ENCODE measurements at regions not wholly inside any gene's neighbourhood (a gene's known extent, or its start where the extent isn't known, plus 50 kb on each side); places are given as distances from the start of the nearest gene placed in this dataset.

- TF ChIP-seq, protein P1, sequence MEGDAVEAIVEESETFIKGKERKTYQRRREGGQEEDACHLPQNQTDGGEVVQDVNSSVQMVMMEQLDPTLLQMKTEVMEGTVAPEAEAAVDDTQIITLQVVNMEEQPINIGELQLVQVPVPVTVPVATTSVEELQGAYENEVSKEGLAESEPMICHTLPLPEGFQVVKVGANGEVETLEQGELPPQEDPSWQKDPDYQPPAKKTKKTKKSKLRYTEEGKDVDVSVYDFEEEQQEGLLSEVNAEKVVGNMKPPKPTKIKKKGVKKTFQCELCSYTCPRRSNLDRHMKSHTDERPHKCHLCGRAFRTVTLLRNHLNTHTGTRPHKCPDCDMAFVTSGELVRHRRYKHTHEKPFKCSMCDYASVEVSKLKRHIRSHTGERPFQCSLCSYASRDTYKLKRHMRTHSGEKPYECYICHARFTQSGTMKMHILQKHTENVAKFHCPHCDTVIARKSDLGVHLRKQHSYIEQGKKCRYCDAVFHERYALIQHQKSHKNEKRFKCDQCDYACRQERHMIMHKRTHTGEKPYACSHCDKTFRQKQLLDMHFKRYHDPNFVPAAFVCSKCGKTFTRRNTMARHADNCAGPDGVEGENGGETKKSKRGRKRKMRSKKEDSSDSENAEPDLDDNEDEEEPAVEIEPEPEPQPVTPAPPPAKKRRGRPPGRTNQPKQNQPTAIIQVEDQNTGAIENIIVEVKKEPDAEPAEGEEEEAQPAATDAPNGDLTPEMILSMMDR (IDR thresholded peaks at IDR 0.05) = no peak
- TF ChIP-seq POLR2A (IDR thresholded peaks at IDR 0.05) = no peak
These were observed 258.9 kb upstream of the GULP1 start for GRCh38 chr2:188032786-188033185.

All from heart left ventricle (tissue), 13 donors.